ENCODE measurements at regions not wholly inside any gene's neighbourhood (a gene's known extent, or its start where the extent isn't known, plus 50 kb on each side); places are given as distances from the start of the nearest gene placed in this dataset.

- no peak overlapping the region for H3K4me3 ChIP-seq
- no peaks in the 10 kb centered on the region for H3K27me3 ChIP-seq
These were observed 189.1 kb downstream of the CRPPA start for GRCh38 chr7:16232273-16232672.

GRCh38 chr7:16223963-16224707 lies 197.2 kb downstream of the CRPPA start:
- 68 to 80% (median 78%) methylated on average over 8 of the region's 8 CpGs for WGBS, 5 donors
- no peak overlapping the region for H3K27ac ChIP-seq
- no peaks in the 10 kb centered on the region for H3K36me3 ChIP-seq
- H3K9me3 ChIP-seq: peaks cover 0 to 6% (median 0%) of the 10 kb centered on the region in 4 donors
- H3K27me3 ChIP-seq: no peaks in the 10 kb centered on the region
- TF ChIP-seq CTCF (IDR thresholded peaks at IDR 0.05) (no peak), POLR2A (IDR thresholded peaks at IDR 0.05) (no peak), POLR2AphosphoS5 (IDR thresholded peaks at IDR 0.05) (no peak), EP300 (IDR thresholded peaks at IDR 0.05) (no peak)
- intact Hi-C loops (cut with DNase I; ENCODE audit: low total_unique reads): no loop called here
- no peaks in the 10 kb centered on the region for H3K4me1 ChIP-seq
- DNase-seq: peak in 1 of 2 donors; percentile 20
- H3K4me3 ChIP-seq: no peak overlapping the region

More at GRCh38 chr7:16232273-16232672, 189.1 kb downstream of the CRPPA start:
- intact Hi-C loops (cut with DNase I; ENCODE audit: low total_unique reads): no loop called here
- WGBS, 5 donors: 97 to 100% (median 100%) methylated on average over 1 of the region's 1 CpG
- Histone ChIP-seq H3K9me3 (peaks cover 0 to 36% (median 25%) of the 10 kb centered on the region in 4 donors), H3K27ac (no peak overlapping the region), H3K4me1 (no peaks in the 10 kb centered on the region), H3K36me3 (no peaks in the 10 kb centered on the region)
- TF ChIP-seq CTCF (IDR thresholded peaks at IDR 0.05): no peak
- no peak for TF ChIP-seq EP300 (IDR thresholded peaks at IDR 0.05)
- TF ChIP-seq POLR2AphosphoS5 (IDR thresholded peaks at IDR 0.05): no peak
- no peak for TF ChIP-seq POLR2A (IDR thresholded peaks at IDR 0.05)
- no peak for DNase-seq

GRCh38 chr7:16212610-16213009 lies 208.7 kb downstream of the CRPPA start:
- TF ChIP-seq POLR2A (IDR thresholded peaks at IDR 0.05): no peak
- TF ChIP-seq CTCF (IDR thresholded peaks at IDR 0.05): no peak
- no peaks in the 10 kb centered on the region for H3K27me3 ChIP-seq
- H3K9me3 ChIP-seq: no peaks in the 10 kb centered on the region
- no peak overlapping the region for H3K4me3 ChIP-seq
- H3K27ac ChIP-seq: no peak overlapping the region
- no peaks in the 10 kb centered on the region for H3K4me1 ChIP-seq
- WGBS, 5 donors: 66 to 78% (median 76%) methylated on average over 3 of the region's 3 CpGs
- intact Hi-C loops (cut with DNase I; ENCODE audit: low total_unique reads): no loop called here
- DNase-seq: peak in 1 of 2 donors; percentile 26
- peaks cover 0 to 4% (median 0%) of the 10 kb centered on the region in 4 donors for H3K36me3 ChIP-seq

GRCh38 chr7:16212032-16212431 lies 209.3 kb downstream of the CRPPA start:
- no peaks in the 10 kb centered on the region for H3K9me3 ChIP-seq
- H3K36me3 ChIP-seq: peaks cover 0 to 4% (median 0%) of the 10 kb centered on the region in 4 donors
- WGBS, 5 donors: 87 to 95% (median 91%) methylated on average over 4 of the region's 4 CpGs
- no peaks in the 10 kb centered on the region for H3K4me1 ChIP-seq
- no peaks in the 10 kb centered on the region for H3K27me3 ChIP-seq
- TF ChIP-seq EP300 (IDR thresholded peaks at IDR 0.05) (no peak), POLR2AphosphoS5 (IDR thresholded peaks at IDR 0.05) (no peak), CTCF (IDR thresholded peaks at IDR 0.05) (no peak), POLR2A (IDR thresholded peaks at IDR 0.05) (no peak)
- H3K4me3 ChIP-seq: no peak overlapping the region
- intact Hi-C loops (cut with DNase I; ENCODE audit: low total_unique reads): no loop called here
- DNase-seq: no peak
- H3K27ac ChIP-seq: no peak overlapping the region
